Fibroblast of lung (primary cell): ENCODE measurements at regions not wholly inside any gene's neighbourhood (a gene's known extent, or its start where the extent isn't known, plus 50 kb on each side); places are given as distances from the start of the nearest gene placed in this dataset.

Source experiments
- DNase-seq, 2 donors: peaks; one replicate each; pipeline versions ENCODE4 v3.0.0 to v3.0.0-alpha.2; 2010; ENCODE audit warnings: low read depth in 2 of 2
- H2AFZ ChIP-seq: 2 replicates; pipeline ENCODE4 v1.5.1; 2012; ENCODE audit warnings: low read length, control low read depth, inconsistent platforms
- H3K27ac ChIP-seq: 2 replicates; pipeline ENCODE4 v1.5.1; 2011; ENCODE audit warnings: low read length, control low read depth; ENCODE audit not compliant: insufficient read depth
- H3K27me3 ChIP-seq: 2 replicates; pipeline ENCODE4 v1.5.1; 2011; ENCODE audit warnings: mild to moderate bottlenecking, low read length; ENCODE audit not compliant: control insufficient read depth, insufficient read depth
- H3K36me3 ChIP-seq: 2 replicates; pipeline ENCODE4 v1.5.1; 2011; ENCODE audit warnings: low read length; ENCODE audit not compliant: control insufficient read depth, insufficient read depth
- H3K4me1 ChIP-seq: 2 replicates; pipeline ENCODE4 v1.5.1; 2011; ENCODE audit warnings: low read length; ENCODE audit not compliant: control insufficient read depth, insufficient read depth; ENCODE audit errors: extremely low read depth
- H3K4me2 ChIP-seq: 2 replicates; pipeline ENCODE4 v1.5.1; 2011; ENCODE audit warnings: low read length, control low read depth; ENCODE audit not compliant: insufficient read depth; ENCODE audit errors: extremely low read depth
- H3K4me3 ChIP-seq, 4 experiments: fragments of 200-600 bp in 1 of 4; sonication (generic) in 1 of 4; replicated peaks in 1 of 4; 2 replicates each; pipeline ENCODE4 v1.5.1; 2011 to 2016; ENCODE audit warnings: low read length in 4 of 4, low read depth in 3 of 4, mild to moderate bottlenecking in 3 of 4, control low read depth in 2 of 4, inconsistent platforms in 1 of 4, mixed read lengths in 1 of 4; ENCODE audit not compliant: insufficient read depth in 1 of 4; ENCODE audit errors: control extremely low read depth in 1 of 4
- H3K79me2 ChIP-seq: 2 replicates; pipeline ENCODE4 v1.5.1; 2012; ENCODE audit warnings: mild to moderate bottlenecking, low read length, inconsistent platforms; ENCODE audit not compliant: control insufficient read depth, insufficient read depth
- H3K9ac ChIP-seq: 2 replicates; pipeline ENCODE4 v1.5.1; 2011; ENCODE audit warnings: mild to moderate bottlenecking, low read length, control low read depth; ENCODE audit not compliant: insufficient read depth
- H3K9me3 ChIP-seq: 2 replicates; pipeline ENCODE4 v1.5.1; 2012; ENCODE audit warnings: low read depth, low read length; ENCODE audit not compliant: control insufficient read depth, insufficient read depth
- H4K20me1 ChIP-seq: 2 replicates; pipeline ENCODE4 v1.5.1; 2011; ENCODE audit warnings: low read length; ENCODE audit not compliant: control insufficient read depth, insufficient read depth; ENCODE audit errors: extremely low read depth
- EZH2 ChIP-seq: IDR thresholded peaks from 2 replicates; pipeline ENCODE4 v1.5.1; 2012; ENCODE audit warnings: low read length, control low read depth, mild to moderate bottlenecking; ENCODE audit errors: missing control alignments
- TF ChIP-seq, protein P1 (sequence below), 2 donors: IDR thresholded peaks in 1 of 2; conservative IDR thresholded peaks in 1 of 2; 1 replicate in 1 of 2; 2 replicates in 1 of 2; pipeline ENCODE4 v1.5.1; 2011 to 2012; ENCODE audit warnings: low read length in 2 of 2, control low read depth in 1 of 2, inconsistent platforms in 1 of 2, low read depth in 1 of 2, mild to moderate bottlenecking in 1 of 2

DNA sequence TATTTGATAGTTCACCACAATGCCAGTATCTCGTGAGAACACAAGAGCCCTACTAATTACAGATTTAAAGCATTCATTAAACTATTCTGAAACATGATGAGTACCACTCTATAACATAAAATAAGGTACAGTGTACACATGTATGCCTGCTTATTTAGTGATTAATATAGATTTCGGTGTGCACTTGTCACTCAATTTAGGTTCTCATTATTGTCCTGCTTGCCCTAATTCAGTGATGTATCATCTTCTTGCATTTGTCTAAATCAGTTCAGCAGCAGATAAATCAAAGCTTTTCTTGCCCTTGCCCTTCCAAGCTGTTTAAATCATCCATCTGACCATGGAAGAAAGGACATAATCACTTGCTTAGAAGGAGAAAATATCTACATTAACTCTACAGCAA, 359.7 kb downstream of the GXYLT1 start:
- DNase-seq = no peak
- TF ChIP-seq EZH2 = no peak
- TF ChIP-seq, protein P1, sequence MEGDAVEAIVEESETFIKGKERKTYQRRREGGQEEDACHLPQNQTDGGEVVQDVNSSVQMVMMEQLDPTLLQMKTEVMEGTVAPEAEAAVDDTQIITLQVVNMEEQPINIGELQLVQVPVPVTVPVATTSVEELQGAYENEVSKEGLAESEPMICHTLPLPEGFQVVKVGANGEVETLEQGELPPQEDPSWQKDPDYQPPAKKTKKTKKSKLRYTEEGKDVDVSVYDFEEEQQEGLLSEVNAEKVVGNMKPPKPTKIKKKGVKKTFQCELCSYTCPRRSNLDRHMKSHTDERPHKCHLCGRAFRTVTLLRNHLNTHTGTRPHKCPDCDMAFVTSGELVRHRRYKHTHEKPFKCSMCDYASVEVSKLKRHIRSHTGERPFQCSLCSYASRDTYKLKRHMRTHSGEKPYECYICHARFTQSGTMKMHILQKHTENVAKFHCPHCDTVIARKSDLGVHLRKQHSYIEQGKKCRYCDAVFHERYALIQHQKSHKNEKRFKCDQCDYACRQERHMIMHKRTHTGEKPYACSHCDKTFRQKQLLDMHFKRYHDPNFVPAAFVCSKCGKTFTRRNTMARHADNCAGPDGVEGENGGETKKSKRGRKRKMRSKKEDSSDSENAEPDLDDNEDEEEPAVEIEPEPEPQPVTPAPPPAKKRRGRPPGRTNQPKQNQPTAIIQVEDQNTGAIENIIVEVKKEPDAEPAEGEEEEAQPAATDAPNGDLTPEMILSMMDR (conservative IDR thresholded peaks at IDR 0.05 in 1 of 2, IDR thresholded peaks at IDR 0.05 in 1 of 2; ENCODE audit: low read depth in 1 of 2, low read length in 2 of 2) = no peak
- Histone ChIP-seq H3K4me2 (no peak overlapping the region), H3K4me1 (no peaks in the 10 kb centered on the region), H3K4me3 (no peak overlapping the region), H3K9me3 (no peaks in the 10 kb centered on the region), H3K27me3 (no peaks in the 10 kb centered on the region), H3K27ac (no peak overlapping the region), H2AFZ (no peak overlapping the region), H3K79me2 (no peaks in the 10 kb centered on the region), H3K9ac (no peak overlapping the region), H4K20me1 (no peaks in the 10 kb centered on the region), H3K36me3 (no peaks in the 10 kb centered on the region)

DNA sequence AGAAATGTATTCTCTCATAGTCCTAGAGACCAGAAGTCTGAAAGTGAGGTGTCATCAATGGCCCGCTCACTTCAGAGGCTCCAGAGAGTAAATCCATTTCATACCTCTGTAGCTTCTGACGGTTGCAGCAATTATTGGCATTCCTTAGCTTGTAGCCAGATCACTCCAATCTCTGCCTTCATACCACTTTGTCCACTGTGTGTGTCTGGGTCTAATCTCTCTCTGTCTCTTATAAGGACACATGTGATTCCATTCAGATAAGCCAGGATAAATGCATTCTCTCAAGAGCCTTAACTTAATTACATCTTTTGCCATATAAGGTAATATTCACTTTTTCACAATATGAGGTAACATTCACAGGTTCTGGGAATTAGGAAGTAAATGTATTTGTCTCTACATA, 365.7 kb downstream of the GXYLT1 start:
- TF ChIP-seq EZH2 = no peak
- TF ChIP-seq, protein P1 (conservative IDR thresholded peaks at IDR 0.05 in 1 of 2, IDR thresholded peaks at IDR 0.05 in 1 of 2; ENCODE audit: low read depth in 1 of 2, low read length in 2 of 2) = no peak
- no peaks in the 10 kb centered on the region for H3K79me2 ChIP-seq

DNA sequence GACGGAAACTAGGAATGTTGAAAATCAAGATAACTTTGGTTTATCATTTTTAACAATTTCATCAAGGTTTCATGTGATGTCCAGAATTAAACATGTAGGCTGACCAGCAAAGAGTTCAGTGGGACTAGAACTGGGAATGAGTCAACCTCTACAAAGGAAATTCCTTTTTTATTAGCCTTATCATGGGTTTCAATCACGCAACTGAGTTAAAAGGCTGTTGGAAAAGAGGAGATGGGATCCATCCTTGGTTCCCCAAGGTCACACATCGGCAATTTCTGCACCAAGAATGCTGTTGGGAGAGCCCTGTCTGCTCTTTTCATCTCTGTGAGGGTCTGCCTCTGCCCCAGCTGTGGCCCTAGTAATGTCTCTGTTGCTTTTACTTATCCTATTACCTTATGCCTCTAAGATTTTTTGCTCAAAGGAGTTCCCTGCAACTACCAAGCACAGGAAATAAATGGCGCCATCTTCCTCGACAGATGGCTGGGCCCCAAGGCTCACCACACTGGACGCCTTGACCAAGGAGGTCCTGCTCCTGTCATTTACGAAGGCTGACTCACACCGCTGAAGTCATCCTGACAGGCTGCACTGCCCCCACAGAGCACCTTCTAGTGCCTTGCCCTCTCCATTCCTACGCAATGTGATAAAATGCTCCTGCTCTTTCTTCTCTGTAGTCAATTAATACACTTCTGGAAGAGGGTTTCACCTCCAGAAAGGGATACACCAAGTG, 367.4 kb downstream of the GXYLT1 start:
- TF ChIP-seq, protein P1 (conservative IDR thresholded peaks at IDR 0.05 in 1 of 2, IDR thresholded peaks at IDR 0.05 in 1 of 2; ENCODE audit: low read depth in 1 of 2, low read length in 2 of 2) = no peak
- TF ChIP-seq EZH2 = no peak
- DNase-seq = peak in 1 of 2 donors; percentile 66

More for the DNA sequence above, 365.7 kb downstream of the GXYLT1 start:
- Histone ChIP-seq H3K4me3 (no peak overlapping the region), H3K4me1 (no peaks in the 10 kb centered on the region), H3K4me2 (no peak overlapping the region), H4K20me1 (no peaks in the 10 kb centered on the region), H3K9me3 (no peaks in the 10 kb centered on the region), H2AFZ (no peak overlapping the region), H3K27me3 (no peaks in the 10 kb centered on the region), H3K36me3 (no peaks in the 10 kb centered on the region), H3K27ac (no peak overlapping the region), H3K9ac (no peak overlapping the region)
- no peak for DNase-seq

More for the DNA sequence above, 367.4 kb downstream of the GXYLT1 start:
- Histone ChIP-seq H2AFZ (no peak overlapping the region), H3K27ac (no peak overlapping the region), H3K9ac (no peak overlapping the region), H3K36me3 (no peaks in the 10 kb centered on the region), H3K79me2 (no peaks in the 10 kb centered on the region), H3K27me3 (no peaks in the 10 kb centered on the region), H3K4me2 (no peak overlapping the region), H3K4me1 (no peaks in the 10 kb centered on the region), H4K20me1 (no peaks in the 10 kb centered on the region), H3K9me3 (no peaks in the 10 kb centered on the region), H3K4me3 (no peak overlapping the region)
